ENCODE measurements at regions not wholly inside any gene's neighbourhood (a gene's known extent, or its start where the extent isn't known, plus 50 kb on each side); places are given as distances from the start of the nearest gene placed in this dataset.

DNA sequence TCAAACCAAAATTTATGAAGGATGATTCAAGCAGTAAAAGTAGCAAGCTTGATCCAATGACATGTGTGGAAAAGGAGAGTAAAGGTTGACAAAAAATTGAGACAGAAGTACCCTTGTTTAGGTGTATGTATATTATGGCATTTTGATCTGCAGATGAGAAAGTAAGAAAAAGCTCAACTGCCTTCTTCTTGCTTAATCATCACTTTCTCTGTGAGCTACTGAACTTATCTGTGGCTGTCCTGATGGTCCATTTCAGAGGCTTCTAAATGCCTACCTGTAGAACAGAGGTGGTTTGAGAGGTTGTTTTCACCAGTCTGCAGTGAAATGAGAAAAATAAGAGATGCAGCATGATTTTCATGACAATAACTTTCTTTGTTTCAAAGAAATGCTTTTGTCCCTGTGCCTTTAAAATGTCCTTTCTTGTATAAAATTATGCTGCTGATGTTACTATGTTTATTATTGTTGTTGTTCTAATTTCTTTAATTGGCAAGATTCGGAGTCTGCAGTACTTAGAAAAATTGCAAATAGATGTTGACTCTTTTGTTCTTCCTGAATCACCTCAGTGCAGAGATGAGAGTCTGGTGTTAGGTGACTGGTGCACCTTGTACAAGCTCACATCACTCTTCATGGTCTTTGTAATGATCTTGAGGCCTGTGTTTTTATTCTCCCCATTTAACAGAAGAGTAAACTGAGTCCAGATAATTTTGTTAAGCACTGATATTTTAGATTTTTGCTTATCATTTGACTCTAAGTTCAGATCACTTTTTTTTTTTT is 821.9 kb downstream of the VRK1 start:
- DNase-seq: no peak

DNA sequence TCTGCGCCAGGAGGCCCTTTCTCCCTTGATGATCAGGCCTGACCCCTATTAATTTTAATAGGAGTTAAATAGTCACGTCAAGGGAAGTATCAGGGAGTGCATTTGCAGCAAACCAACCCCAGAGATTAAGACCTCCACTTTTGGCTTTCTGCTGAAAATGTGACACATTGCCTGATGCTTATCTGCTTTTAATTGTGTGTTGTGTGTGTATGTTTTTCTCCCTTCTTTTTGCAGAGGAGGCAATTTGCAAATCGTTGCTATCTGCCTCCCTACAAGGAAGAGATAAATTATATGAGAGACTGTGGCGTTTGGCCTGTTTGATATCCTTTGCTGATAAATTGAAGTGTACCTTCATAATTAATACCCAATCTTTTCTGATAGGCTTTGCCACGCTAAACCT is 822.9 kb downstream of the VRK1 start:
- no peak for DNase-seq

DNA sequence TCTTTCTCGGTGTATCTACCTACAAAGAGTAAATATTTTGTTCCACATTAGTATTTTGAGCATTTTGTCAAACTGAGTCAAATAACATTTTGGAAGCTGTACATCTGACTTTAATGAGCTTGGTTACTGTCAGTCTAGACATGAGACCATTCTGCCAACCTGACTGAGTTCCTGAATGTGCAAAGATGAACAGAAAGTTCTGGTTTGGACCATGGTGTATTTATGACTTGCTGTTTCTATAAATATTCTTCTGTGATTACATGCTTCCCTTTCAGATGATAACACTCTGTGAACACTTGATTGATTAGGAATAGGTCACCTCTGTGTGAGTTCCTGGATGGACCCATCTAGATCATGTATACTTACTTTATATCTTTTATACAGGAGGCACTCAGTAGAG is 827.8 kb downstream of the VRK1 start:
- no peak for DNase-seq

DNA sequence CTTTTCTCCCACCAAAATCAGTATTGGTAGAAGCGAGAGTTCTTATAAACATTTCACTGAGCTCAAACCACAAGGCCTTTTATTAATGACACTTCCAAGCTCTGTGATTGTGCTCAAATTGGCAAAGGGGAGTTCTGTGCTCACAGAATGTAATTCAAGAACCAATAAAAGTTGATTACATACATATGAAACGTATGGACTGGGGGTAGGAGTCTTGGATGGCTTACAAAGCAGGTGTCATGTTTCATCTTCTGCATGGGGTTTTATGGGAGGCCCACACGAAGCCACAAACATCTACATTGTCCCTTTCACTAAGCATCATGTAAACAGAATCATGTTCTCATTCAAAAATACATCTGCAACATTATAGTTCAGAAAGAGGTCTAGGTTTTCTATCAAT is 828.3 kb downstream of the VRK1 start:
- DNase-seq: no peak

DNA sequence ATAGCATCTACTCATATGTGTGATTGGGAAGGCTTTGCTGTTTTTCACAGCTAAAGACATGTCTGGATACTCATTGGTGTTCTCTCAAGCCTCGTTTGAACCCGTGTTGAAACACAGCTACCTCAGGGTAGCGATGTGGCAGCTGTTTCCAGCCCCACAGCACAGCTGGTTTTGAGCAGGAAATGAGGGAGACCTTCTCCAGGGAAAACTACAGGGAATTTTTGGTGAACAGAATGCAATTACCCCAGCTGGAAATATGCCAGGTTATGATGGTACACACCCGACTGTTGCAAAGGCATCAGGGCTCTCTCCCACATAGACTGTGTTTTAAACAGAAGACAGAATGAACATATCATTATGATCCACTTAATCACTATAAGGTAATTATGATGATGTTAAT is 828.9 kb downstream of the VRK1 start:
- no peak for DNase-seq

DNA sequence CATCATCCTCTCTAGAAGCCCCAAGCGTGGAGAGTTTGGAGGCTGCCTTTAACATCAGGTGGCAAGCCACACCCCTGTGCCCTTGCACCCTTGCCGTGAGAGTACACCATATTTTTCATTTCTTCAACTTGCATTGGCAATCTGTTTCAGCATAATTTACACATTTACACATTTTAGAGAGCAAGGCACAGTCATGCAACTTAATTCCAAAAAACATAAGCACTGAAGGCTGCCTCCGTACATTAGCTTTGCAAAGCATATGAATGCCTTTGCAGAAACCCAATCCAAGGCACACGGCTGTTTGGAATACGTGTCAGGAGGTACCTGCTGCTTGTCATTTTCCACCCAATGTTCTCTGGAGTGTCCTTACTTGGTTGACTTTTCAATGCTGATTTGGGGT is 833.1 kb downstream of the VRK1 start:
- DNase-seq: no peak

DNA sequence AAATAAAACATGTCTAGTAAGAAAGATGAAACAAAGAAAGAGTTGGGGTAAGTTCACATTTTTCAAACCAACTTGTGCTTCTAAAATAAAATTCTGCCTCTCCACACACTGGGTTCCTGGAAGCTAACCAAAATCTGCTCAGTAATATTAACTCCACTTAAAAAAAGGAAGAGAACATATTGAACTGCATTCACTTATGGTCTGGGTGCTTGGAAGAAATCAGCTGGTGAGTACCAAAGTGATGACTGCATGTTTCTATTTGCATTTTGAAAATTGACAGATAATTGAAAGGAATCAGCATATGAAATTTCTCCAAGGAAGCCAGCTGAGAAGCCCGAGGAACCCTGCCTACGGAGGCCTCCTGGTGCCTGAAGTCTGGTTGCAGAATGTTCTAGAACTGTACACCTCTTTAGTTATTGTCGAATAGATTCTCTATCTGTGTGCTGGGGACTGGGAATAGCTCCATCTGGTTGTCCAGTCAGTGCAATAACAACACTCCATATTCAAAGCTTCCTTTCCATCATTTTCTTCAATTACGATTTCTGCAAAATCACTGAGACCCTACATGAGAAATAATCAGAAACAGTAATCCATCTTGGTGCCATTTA is 836.1 kb downstream of the VRK1 start:
- no peak for DNase-seq

DNA sequence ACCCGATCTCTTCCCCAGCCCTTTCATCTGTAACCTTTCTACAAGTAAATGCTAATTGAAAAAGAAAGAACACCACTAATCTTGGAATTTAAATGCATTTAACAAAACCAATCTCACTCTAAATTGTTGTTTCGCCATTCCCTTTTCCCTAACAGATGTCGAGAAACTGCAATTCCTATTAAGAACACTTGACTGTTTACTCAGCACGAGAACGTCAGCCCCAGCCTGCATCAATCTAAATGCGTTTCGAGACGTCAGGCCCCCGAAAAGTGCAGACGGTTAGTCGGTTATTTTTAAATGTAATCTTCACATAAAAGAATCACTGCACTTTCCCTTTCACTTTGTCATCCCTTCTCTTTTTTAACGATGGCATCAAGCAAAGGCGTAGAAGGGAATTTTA is 837.6 kb downstream of the VRK1 start:
- no peak for DNase-seq

DNA sequence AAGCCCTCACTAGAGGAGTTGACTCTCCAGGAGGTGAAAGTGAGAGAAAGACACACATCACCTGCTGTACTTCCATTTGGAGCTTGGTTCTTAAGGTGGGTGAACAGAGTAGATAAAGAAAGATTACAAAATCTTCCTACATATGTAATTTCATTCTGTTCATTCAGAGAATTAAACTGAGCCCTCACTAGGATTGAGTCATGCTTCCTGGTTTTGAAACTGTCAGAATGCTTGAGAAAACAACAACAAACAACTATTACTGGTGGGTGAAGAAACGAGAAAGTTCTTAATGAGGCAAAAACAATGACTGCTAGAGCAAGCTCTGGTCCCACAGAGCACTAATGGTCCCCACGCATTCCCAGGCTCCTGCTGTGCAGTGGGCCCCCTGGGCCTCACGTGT is 841.7 kb downstream of the VRK1 start:
- no peak for DNase-seq

DNA sequence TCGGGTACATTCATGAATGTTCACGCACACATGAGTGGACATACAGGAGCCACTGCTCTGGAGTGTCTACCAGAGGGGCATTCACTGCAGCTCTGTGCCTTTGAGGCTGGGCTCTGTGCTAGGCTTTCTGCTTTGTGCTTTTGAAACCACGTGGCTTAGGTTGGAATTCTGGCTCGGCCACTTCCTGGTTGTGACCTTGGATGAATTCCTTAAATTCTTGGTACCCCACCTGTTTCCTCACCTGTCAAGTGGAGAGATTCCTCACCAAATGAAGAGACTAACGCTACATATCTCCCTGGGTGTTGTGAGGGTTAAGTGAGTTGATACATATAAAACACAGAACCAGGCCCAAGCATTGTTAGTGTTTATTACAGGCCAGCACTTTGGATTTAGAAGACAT is 842.8 kb downstream of the VRK1 start:
- peak; percentile 66 for DNase-seq

DNA sequence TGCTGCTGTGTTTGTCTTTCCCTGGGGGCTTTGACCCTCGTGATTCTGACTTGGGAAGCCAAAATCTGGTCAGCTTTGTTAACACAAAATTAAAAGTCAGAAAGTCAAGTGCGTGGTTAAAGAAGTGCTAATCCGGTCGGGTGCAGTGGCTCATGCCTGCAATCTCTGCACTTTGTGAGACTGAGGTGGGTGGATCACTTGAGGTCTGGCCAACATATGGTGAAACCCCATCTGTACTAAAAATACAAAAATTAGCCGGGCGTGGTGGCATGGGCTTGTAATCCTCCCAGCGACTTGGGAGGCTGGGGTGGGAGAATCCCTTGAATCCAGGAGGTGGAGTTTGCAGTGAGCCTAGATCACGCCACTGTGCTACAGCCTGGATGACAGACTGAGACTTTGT is 844.6 kb downstream of the VRK1 start:
- DNase-seq: peak; percentile 40

DNA sequence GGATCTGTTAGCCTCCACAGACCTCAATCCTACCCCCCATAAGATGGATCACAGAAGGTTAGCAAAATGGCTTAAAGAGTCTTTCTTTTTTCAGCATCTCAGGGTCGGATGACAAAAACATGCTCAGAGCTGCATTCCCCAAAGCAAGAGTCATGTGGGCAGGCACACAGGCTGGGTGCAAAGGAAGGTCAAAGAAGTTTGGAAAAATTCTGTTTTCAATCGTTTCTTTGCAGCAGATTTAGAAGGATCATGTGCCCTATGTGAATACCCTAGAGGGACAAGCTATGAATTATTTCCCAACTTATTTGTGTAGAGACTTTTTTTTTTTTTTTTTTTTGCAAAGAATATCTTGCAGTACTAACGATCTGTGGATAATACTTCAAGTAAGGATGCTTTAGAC is 845.4 kb downstream of the VRK1 start:
- DNase-seq: peak; percentile 15

DNA sequence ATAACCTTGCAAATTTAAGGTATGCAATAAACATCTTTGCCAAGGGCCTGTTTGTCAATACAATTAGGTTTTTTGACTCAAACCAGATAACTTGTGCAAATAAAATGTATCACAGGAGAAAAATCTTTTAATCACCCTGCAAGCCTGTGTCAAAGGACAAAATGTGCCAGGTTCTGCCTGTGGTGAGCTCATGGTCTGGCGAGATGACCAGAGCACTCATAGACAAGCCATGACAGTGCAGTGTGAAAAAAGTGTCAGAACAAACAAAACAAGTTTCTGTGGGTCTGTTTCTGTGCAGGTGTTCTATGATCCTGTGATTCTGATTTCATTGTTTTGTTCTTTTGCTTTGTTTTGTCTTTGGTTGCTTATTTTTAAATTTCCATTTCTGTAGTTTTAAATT is 847.2 kb downstream of the VRK1 start:
- peak; percentile 25 for DNase-seq

DNA sequence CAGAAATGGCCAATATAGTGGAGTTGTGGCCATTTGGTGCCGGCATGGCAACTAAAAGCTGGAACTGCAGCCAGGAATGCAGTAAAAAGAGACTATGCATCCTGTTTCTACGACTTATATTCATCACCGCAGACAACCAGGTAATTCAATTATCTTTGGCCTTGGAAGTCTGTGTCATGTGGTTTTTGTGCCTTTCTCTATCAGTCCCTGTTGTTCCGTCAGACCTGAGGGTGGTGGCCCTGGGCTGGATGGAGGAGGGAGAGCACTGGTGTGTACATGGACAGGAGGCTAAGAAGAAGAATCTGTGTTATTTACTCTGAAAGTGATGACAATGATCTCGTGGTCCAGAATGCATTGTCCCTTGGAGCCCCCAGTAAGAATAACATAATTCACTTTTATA is 852.6 kb downstream of the VRK1 start:
- no peak for DNase-seq

DNA sequence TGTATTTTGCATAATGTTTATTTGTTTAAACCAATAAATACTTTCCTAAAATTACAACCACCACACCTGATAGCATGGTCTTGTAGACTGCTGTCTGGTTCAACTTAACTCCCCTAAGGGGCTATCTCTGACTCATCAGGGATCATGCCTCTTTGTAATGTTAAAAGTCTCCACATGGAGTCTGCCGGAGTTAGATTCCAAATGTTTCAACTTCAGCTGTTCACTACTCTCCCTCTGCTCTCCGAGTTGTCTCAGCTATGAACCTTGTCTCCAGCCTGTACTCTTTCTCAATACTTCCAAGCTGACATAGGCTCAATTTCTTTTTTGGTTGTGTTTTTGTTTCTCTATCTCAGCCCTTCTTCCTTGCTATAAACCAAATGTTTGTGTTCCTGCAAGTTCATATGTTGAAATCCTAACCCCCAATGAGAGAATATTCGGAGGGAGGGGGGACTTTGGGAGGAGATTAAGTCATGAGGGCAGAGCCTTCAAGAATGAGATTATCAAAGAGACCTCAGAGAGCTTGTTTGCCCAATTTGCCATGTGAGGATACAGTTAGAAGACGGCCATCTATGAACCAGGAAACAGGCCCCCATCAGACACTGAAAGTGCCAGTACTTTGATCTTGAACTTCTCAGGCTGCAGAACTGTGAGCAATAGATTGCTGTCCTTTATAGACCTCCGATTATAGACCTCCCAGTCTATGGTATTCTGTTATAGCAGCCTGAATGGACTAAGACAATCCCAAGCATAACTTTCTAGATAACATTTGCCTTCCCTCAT is 858.2 kb downstream of the VRK1 start:
- peak; percentile 57 for DNase-seq

DNA sequence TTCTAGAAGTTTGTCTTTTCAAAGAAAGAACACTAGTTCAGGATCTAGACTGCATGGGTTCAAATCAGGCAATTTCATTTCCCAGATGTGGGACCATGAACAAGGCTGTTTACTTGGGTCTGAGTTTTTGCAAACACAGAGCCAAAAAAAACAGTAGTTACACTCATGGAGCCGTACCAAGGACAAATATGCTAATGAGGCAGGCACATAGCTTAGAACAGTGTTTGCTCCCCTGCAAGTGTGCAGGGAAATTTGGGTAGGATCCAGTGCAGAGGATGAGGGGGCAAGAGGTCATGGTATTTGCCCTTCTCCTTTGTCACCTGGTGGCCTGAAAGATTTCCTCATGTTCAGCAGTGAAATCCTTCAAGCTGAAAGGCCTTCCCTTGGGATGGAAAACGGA is 860.4 kb downstream of the VRK1 start:
- DNase-seq: no peak

DNA sequence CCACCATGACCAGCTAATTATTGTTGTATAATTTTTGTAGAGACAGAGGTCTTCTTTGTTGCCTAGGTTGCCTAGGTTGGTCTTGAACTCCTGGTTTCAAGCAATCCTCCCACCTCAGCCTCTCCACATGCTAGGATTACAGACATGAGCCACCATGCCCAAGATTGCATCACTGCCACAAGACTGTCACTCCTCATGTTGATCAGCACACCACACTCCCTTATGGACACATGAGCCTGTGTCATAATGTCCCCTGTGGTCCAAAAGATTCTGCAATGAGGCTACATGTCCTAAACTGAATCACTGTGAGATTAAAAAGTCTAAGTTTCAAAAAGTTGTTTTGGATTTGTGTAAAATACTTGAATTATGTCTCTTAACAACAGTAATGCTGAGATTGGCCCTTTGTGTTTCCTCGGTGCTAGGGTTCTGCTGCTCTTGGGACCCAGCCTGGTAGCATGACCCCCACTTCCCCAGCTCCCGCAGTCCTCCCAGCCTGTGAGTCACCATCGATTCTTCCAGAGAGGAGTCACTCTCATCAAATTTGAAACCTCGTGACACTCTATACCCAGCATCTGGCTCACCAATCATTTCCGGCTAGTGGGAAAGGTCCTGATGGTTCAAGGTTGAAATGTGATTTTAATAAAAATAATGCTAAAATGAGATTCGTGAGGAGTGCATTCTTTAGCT is 890.9 kb downstream of the VRK1 start:
- DNase-seq: no peak

DNA sequence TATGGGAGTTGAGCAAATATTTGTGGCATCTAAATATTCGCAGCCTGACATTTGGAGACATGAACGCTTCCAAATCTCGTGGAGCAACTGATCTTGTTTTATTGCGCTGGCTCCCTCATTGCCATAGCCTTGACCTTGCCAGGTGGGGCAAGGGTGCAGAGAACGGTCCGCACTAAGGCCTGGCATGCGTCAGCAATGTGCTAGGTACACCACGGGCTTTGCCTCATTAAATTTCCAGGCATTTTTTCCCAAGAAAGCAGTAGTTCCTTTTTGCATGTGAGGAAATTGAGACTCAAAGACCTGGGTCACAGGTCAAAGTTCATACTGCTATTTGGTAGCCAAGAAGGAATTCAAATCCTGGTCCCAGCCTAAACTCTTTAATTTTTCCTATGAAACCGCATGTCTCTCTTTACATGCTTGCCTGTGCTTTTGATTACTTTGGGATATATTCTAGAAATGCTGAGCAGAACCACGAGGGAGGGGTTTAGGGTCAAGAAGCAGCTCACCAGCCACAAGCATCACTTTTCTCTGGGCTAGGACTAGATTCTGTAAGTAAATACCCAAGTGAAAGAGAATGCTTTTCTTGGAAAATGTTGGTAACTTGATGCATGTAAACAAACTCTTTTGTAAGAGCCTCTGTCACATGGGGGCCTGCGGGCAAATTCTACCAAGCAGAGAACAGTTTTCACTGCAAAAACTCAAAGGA is 891.6 kb downstream of the VRK1 start:
- no peak for DNase-seq

DNA sequence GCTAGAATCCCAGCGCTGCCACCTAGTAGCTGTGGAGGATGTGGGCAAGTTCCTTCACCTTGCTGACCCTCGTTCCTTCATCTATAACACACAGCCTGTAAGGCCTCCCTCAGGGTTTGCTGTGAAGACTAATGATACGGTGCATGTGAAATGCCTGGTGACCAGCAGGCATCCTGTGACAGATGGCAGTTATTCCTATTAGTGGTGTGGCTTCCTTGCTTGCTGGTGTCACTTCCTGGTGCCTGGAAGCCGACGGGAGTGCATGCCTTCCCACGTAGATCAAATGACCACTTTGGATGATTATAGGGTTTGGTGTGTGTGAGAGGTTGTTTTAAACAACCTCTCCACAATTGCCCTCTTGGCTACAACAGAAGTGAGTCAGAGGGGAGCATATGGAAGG is 894.9 kb downstream of the VRK1 start:
- DNase-seq: peak; percentile 55

DNA sequence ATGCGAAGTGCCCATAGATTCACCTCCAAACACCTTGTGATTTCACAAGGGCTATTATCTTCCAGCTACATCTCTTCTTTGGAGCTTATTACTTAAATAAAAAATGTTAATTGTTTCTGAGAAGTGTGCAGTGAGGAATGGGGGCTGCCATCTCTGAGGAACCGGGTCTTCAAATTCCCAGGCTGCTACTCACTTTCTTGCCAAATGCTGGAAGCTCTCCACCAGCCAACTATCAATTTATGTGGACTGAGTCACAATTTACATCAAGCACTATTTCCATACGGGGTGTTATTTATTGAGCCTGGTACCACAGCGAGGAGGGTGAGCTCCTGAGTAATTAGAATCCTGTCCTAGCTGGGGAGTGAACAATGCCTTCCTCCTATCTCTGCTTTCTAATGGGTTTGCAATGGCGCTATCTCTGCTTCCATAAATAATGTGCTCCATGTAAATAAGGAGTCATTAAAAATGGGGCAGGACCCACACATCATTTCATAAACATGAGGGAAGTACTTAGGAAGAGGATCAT is 898.3 kb downstream of the VRK1 start:
- DNase-seq: no peak

DNA sequence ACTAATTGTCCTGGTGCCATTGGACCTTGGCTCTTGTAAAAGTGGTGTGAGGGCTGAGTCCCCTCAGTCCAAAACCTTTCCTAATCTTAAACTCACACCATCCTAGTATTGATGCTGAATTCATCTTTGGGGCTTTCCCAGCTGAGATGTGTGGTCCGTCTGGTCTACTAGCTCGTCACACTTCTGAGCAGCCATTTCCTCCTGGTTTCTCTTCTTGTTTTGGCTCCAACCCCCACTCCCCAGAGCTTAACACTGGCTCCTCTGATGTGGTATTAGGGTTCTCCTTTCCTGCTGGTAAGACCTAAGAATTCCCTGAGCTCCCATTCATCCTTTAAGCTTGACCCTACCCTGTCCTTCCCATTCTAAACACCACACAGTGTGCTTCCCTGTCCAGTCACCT is 900.6 kb downstream of the VRK1 start:
- no peak for DNase-seq

DNA sequence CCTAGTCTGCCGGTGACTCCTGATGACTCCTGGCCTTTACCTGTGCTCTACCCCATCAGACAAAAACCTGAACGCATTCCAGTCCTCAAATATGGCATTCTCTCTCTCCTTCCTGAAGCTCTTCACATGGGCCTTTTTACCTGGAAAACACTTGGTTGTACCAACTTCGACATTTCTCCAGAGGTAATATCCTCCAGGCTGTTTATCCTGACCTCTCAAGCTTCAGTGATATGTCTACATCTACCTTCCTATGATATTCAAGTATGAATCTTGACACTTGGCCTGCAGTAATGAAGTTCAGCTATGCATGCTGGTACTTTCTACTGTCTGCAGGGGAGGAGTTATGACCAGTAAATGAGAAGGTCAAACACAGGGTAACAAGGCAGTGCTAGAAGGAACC is 901.8 kb downstream of the VRK1 start:
- DNase-seq: no peak
